ENCODE measurements at regions not wholly inside any gene's neighbourhood (a gene's known extent, or its start where the extent isn't known, plus 50 kb on each side); places are given as distances from the start of the nearest gene placed in this dataset.

DNA sequence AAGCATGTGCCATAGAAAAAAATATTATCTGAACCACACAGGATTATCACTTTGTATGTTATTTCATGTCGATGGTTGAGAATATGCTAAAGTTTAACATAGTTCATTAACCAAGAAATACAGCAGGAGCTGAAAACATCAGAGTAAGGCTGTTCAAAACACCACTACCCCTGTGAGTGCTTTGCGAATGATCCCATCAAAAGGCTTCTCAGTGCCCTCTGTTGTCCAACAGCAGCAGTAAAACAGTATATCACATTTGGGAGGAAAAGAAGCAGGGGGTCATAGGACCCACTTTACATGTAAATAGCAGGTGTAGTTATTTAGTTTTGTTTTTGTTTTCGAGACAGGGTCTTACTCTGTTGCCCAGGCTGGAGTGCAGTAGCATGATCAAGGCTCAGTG, 289.4 kb upstream of the FMN2 start:
- no peak for DNase-seq

DNA sequence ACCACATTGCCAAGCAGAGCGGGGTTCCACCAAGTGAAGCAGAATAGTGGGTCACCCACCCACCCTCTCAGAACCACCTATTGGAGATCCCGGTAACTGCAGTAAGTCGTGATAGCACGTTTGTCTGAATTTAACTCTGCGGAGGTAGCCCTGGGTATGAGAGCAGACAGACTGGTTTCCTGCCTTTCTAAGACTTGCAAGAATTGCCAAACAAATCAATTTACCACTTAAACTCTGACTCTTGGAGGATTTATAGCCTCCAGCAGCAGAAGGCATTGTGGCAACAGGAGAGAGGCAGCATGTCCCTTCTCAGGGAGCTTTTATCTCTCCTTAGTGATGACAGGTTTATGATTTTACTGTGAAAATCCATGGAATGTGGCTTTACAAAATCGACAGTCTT, 287.9 kb upstream of the FMN2 start:
- DNase-seq: no peak

DNA sequence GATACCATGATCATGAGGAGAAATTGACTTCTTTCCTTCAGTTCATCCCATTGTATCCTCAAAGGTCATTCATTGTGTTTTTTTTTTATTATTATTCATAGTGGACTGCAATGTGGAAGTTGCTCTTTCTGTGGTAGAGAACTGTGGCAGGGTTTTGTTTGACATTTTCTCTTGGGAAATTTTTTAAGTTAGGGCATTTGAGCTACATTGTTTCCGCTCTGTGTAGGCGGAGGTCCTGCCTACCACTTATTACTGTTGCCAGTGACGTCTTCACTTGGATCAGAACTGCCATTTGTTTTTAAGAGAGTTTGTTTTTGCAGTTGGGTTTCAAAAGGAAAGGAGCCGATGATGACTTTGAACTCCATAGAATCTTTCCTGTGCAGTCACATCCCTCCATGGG, 287.4 kb upstream of the FMN2 start:
- DNase-seq: no peak

GRCh38 chr1:239805042-239805441, 286.6 kb upstream of the FMN2 start:
- no peak for DNase-seq

GRCh38 chr1:239805851-239806772, 285.6 kb upstream of the FMN2 start:
- DNase-seq: no peak

DNA sequence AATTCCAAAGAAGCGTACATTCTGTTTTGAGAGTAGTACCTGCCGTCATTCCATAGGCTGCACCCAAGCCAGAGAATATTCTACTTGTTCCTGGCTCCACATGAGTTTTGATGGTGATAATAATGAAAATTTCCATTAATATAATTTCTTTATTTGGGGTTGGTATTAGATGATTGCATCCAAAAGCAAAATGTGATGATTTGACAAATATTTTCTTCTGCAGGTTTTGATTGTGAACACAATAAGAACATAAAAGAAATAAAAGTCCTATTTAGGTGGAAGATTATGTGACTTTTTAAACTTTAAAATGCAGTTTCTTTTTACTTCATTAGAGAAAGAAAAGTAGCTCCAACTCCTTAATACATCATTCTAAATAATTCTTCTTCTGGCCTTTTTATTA, 284.8 kb upstream of the FMN2 start:
- no peak for DNase-seq

GRCh38 chr1:239807361-239807760, 284.3 kb upstream of the FMN2 start:
- no peak for DNase-seq

- DNase-seq: no peak
Measured at GRCh38 chr1:239810061-239810481, 281.6 kb upstream of the FMN2 start.

DNA sequence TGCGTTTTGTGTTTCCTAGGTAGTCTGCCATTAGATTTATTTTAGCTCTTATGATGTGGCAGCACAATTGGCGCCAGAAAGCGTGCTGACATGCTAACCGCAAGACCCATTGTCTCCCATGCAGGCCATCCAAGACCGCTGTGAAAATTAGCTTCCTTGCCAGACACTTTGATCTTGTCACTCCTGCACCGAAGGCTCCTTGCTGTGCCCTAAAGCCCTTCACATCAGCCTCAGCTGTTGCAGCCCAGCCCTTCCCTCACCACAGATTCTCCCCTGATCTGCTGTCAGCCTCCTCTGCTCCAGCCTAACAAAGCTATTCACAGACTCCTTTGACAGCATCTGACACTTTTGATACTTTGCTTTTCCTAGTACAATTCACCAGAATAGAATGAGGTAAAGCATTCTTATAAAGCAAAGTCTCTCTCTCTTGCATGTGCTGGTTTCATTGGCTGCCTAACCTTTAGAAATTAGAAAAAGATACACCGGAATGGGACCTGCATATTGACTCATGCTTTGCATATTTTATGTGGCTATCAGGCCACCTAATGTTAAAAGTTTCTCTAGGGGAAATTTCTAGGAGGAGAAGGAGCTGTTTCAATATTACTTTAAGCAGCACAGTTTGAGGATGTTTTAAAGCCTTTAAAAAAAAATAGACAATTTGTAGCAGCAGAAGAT, 280.3 kb upstream of the FMN2 start:
- DNase-seq: no peak

DNA sequence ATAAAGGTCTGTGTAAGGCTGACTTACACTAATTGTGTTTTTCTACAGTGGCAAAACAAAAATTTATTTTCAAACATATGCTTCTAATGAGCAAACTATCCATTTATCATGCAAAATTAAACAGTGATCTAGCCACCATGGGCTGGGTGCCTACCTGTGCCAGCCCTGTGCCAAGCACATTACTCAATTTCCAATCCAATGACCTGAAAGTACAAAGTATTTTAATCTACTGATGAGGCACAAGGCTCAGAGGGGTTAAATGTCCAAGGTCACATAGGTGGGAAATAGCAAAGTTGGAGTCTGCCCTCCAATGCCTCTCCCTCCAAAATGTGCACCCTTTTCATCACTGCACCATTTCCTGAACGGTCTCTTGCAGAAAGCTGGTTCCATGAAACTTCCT, 279.1 kb upstream of the FMN2 start:
- DNase-seq: no peak

DNA sequence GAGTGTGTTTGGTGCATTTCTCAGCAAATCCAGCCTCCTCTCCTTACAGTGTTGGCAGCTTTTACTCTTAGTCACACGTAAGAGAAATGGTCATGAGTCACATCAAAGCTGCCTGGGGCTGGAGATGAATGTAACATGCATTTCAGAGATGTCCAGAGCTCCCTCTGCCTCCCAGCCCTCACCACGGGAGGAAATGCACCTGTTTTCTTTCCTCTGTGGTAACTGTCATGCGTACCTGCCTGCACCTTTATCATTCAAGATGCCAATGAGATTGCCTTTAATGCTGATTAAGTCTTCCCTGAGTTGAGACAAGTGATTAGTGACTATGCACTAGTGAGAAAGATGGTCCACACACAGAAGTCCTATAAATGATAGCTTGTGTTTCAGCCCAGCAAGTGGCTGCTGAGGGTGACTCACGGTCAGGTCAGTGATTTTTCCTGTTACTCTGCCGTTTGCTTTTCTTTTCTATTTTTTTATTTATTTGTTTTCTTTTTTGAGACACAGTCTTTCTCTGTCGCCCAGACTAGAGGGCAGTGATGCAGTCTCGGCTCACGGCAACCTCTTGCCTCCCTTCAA, 277.3 kb upstream of the FMN2 start:
- no peak for DNase-seq

DNA sequence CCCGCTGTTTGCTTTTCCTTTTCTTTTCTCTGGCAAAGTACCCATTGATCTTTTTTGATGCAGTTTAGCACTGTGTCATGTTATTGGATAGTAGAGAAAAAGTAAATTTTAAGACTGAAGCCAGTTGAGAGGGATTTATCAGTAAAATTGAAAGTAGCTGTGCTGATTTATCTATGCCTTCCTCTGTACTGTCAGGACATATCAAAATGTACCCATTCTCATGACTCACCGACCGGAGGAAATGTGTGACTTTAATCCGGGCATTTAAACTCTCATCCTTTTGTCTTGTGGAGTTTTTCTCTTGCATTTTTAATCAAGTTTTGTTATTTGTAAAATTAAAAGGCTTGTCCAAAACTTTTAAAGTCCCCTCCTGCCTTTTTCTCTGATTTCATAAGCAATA, 276.6 kb upstream of the FMN2 start:
- DNase-seq: no peak

DNA sequence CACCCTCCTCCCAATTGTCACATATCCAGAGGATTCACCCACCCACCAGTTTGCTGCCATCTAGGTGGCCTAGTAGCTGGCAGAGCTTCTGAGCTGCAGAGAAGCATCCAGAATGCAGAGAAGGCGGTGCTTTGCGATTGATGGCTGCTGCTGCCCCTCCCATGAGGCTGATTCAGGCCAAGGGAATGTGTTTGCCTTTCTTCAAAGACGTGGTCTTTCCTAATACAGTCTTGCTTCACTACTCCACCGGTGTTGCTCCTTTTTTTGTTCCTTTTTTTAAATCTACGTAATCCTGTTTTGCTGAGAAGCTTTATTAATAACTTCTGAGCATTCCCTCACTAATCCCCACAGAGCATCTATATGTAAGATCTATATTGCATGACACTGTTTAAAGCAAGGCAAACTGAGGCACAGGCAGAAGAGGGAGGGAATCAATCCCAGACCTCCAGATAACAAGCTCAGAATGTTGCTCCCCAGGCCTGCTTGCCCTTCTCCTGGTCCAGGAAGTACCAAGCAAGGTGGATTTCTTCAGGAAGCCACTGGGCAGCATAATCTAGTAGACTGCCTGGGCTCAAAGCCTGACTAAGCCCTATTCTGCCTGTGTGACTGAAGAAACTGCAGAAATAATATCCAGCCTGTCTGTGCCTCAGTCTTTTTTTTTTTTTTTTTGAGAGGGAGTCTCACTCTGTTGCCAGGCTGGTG, 275.5 kb upstream of the FMN2 start:
- DNase-seq: no peak

DNA sequence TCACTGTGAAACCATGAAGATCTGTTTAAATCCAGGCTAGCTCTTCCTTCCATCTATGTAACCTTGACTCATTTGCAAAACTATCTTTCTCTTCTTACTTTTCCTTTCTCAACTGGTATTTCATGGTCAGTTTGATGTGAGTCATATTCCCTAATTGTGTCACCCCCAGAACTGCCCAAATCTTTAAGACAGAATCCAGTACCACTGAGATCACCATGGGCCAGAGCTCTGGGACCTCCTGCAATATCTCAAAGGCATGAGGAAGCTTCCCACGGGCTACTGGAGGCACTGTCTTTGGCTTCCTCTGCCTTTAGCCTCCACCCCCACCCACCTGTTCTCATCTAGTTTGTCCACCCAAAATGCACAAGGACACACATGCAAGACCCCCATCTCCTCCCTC, 274.4 kb upstream of the FMN2 start:
- no peak for DNase-seq

DNA sequence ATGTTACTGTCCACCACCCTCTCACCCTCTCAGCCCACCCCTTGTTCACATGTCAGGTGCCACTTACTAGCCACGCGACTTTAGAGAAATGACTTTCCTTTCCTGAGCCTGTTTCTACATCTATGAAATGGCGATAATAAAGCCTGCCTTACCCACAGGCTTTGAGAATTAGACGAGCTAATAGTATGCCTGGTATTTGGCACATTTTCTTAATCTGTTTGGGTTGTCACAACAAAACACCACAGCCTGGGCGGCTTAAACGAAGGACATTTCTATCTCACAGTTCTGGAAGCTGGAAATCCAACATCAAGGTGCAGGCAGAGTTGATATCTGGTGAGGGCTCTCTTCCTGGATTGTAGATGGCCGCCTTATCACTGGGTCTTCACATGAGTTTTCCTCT, 273.9 kb upstream of the FMN2 start:
- no peak for DNase-seq

- no peak for DNase-seq
Measured at GRCh38 chr1:239819096-239819495, 272.6 kb upstream of the FMN2 start.

- no peak for DNase-seq
Measured at GRCh38 chr1:239819756-239820250, 271.9 kb upstream of the FMN2 start.

DNA sequence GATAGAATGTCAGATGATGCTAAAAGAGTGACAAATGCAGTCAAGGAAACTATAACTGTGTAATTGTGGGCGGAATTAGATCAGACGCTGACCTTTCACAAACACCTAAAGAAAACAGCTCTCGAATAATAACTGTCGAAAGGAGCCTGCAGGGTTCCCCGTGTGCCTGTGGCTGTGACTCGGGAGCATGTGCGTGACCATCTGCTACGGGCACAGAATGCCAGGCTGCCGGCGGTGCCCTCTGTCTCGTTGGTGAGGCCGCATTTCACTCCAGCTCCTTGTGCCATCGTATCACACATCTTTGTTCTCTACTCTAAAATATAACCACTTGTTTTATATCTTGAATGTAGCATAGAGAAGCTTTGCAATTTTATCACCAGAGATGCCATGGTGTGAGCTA, 267.8 kb upstream of the FMN2 start:
- DNase-seq: no peak

DNA sequence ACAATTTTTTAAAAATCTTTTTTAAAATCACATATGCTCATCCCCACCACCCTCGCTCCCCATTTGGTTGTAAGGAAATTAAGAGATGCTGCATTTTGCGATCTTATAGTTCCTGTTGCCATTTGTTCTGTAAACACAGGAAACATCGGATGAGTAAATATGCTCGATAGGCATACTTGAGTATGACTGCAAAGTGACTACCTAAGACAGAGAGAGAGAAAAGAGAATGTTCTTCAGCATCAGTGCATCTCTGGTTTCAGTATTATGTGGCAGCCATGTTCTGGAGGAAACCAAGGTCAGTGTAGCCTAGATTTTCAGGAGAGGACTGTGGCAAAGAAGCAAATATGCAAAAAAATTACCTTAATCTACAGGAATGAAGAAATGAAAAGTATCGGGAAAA, 265.5 kb upstream of the FMN2 start:
- DNase-seq: no peak

DNA sequence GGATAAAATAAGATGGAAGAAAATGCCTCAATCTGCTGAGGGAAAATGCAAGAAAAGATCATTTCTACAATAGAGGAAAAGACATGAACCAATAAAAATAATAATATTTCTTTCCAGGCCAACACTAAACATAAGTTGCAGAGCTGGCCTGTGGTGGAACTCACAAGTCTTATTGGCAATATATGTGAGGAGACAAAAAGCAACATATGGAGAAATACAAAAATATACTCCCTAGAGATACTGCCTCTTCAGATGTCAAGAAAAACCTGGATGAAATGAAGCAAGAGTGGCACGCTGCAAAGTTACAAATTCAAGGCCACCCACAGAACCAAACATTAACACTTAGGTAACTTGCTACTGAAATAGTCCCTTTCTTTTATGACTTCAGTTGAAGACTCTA, 264.9 kb upstream of the FMN2 start:
- no peak for DNase-seq

GRCh38 chr1:239829535-239829934, 262.1 kb upstream of the FMN2 start:
- DNase-seq: no peak

DNA sequence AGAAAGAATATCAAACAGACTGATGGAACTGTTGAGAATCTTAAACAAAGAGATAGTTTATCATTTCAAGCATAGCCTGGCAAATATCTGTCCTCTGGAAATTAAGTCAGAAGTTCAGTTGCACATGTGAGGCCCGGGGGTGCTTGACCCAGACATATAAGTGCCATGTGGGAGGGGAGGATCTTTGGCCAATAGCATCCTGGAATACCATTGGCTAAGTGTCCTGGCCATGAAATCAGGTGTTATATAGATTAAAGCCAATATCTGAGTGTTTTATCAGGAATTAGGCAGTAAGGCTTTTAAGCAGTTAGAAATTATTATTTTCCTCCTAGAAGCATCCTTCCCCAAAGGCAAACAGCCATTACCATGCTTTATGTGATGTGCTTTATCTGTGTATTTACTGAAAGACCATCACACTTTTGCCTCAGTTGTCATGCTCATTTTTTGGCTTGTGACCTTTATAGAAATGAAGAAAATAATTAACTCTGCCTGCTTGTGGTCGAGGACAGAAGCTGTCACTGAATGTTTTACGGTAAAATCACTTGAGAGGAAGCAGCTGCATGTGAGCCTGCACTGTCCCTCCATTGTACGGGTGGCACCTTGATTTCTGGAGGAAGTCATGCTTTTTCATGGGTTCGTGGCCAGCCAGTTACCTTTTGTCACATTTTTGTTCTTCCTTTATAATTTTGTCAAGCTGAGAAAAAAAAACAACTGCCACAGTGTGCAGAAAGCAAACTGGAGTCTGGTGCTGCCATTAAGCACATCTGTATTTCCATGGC, 259.9 kb upstream of the FMN2 start:
- no peak for DNase-seq

GRCh38 chr1:239833723-239834122, 258.0 kb upstream of the FMN2 start:
- no peak for DNase-seq

Measured in activated CD4-positive, CD25-positive, alpha-beta regulatory T cell (primary cell).